Activated CD8-positive, alpha-beta T cell treated with anti-CD3 and anti-CD28 coated beads for 36 hours (primary cell): ENCODE measurements at regions not wholly inside any gene's neighbourhood (a gene's known extent, or its start where the extent isn't known, plus 50 kb on each side); places are given as distances from the start of the nearest gene placed in this dataset.

Experiments used
- ATAC-seq: fragments of 200-7000 bp; cut with Tn5 transposase; one replicate; pipeline ENCODE4 v1.10.0; 2021; ENCODE audit warnings: mild to moderate bottlenecking, moderate library complexity
- CTCF ChIA-PET: fragments of 350-600 bp; sonication (Branson Sonifier 250); formaldehyde crosslinking; loops from one replicate; lab custom pipeline; 2021; ENCODE audit warnings: antibody characterized with exemption; lab: Charles Lee
- POLR2A ChIA-PET: fragments of 350-600 bp; sonication (Branson Sonifier 250); formaldehyde crosslinking; loops from one replicate; lab custom pipeline; 2021; ENCODE audit warnings: antibody characterized with exemption; lab: Charles Lee
- DNase-seq: peaks from one replicate; pipeline ENCODE4 v3.0.0-alpha.2; 2020
- H3K27ac Mint-ChIP-seq: one replicate; pipeline ENCODE4 v1.8.0; 2021; ENCODE audit warnings: mild to moderate bottlenecking, mixed read lengths
- H3K27me3 Mint-ChIP-seq: one replicate; pipeline ENCODE4 v1.8.0; 2021; ENCODE audit warnings: mixed read lengths
- H3K36me3 Mint-ChIP-seq: one replicate; pipeline ENCODE4 v1.8.0; 2021; ENCODE audit warnings: low read depth, mixed read lengths
- H3K4me1 Mint-ChIP-seq: one replicate; pipeline ENCODE4 v1.8.0; 2021; ENCODE audit warnings: low read depth, mixed read lengths
- H3K4me3 Mint-ChIP-seq: one replicate; pipeline ENCODE4 v1.8.0; 2021; ENCODE audit warnings: mild to moderate bottlenecking, moderate library complexity, mixed read lengths
- H3K9me3 Mint-ChIP-seq: one replicate; pipeline ENCODE4 v1.8.0; 2021; ENCODE audit warnings: mixed read lengths
- CTCF ChIP-seq: fragments of 200-600 bp; IDR thresholded peaks from one replicate; pipeline ENCODE4 v1.8.0; 2022; ENCODE audit warnings: antibody characterized with exemption, mild to moderate bottlenecking
- intact Hi-C: fragments of 100-400 bp; cut with micrococcal nuclease; formaldehyde crosslinking; loops from one replicate; pipeline ENCODE4 v1.10.0; 2022

DNA sequence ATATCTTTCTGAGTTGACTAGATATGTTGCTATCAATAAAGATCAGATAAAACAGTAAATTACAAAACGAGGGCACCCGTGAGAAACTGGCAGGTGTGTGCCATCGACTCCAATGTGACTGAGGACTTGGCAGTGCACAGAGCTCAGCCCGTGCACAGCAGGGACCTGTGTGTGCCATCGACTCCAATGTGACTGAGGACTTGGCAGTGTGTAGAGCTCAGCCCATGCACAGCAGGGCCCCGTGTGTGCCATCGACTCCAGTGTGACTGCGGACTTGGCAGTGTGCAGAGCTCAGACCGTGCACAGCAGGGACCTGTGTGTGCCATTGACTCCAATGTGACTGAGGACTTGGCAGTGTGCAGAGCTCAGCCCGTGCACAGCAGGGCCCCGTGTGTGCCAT lies 347.2 kb upstream of the B3GAT1 start:
- Mint-ChIP-seq H3K4me1 (no peaks in the 10 kb centered on the region), H3K4me3 (no peak overlapping the region), H3K36me3 (no peaks in the 10 kb centered on the region), H3K27ac (no peak overlapping the region), H3K27me3 (peaks cover 6% of the 10 kb centered on the region), H3K9me3 (no peaks in the 10 kb centered on the region)
- no peak for DNase-seq
- no peak for ATAC-seq
- intact Hi-C loops: no loop called here
- POLR2A ChIA-PET: no interaction called here
- CTCF ChIA-PET: no interaction called here
- no peak for TF ChIP-seq CTCF

DNA sequence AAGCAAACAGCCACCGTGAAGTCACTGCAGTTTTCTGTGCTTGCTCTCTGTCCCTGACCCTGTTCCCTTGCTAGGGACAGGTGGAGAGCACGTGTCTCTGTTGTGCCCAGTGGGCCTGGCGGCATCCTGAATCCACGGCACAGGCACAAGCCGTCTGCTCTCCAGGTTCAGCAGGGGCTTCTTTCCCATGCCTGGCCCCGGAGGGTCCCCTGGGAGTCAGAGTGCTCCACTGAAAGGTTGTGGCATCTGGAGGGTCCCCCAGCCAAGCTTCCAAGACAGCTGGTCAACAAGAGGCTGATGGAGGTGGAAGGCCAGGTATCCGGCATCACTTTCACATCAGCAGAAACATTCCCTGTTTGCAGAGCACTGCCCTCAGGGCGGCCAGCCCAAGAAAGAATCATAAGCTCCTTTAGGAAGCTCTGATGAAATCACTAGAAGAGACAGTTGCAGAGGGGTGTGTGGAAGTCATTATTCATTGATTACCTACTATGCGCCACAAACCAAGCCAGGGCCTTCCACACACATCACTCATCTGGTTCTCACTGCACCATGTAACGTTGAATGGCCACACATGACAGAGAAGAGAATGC lies 346.4 kb upstream of the B3GAT1 start:
- TF ChIP-seq CTCF: no peak
- Mint-ChIP-seq H3K36me3 (no peaks in the 10 kb centered on the region), H3K9me3 (no peaks in the 10 kb centered on the region), H3K4me1 (no peaks in the 10 kb centered on the region), H3K4me3 (no peak overlapping the region), H3K27ac (no peak overlapping the region), H3K27me3 (peaks cover 3% of the 10 kb centered on the region)
- CTCF ChIA-PET: no interaction called here
- ATAC-seq (no peak), DNase-seq (no peak)
- POLR2A ChIA-PET: no interaction called here
- intact Hi-C loops: no loop called here

DNA sequence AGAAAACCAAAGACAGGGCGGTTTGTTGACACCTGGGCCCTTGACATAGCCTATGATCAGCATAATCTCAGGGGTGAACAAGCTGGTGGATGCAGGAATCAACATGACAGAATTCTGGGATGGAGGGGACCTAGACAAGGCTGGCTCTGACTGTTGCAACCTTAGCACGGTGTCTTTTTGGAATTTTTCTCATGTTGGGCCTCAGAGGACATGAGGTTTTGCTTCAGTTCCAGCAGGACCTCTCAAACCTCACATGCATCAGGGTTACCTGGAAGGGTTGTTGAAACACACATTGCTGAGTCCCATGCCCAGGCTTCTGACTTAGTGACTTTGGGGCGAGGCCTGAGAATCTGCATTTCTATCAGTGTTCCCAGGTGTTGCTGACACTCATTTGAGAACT lies 345.6 kb upstream of the B3GAT1 start:
- no peak for DNase-seq
- H3K36me3 Mint-ChIP-seq: no peaks in the 10 kb centered on the region
- no peaks in the 10 kb centered on the region for H3K27me3 Mint-ChIP-seq
- ChIA-PET POLR2A (no interaction called here), CTCF (no interaction called here)
- no peak for TF ChIP-seq CTCF
- H3K27ac Mint-ChIP-seq: no peak overlapping the region
- no peaks in the 10 kb centered on the region for H3K4me1 Mint-ChIP-seq
- no peak for ATAC-seq
- H3K4me3 Mint-ChIP-seq: no peak overlapping the region
- H3K9me3 Mint-ChIP-seq: no peaks in the 10 kb centered on the region
- intact Hi-C loops: no loop called here

DNA sequence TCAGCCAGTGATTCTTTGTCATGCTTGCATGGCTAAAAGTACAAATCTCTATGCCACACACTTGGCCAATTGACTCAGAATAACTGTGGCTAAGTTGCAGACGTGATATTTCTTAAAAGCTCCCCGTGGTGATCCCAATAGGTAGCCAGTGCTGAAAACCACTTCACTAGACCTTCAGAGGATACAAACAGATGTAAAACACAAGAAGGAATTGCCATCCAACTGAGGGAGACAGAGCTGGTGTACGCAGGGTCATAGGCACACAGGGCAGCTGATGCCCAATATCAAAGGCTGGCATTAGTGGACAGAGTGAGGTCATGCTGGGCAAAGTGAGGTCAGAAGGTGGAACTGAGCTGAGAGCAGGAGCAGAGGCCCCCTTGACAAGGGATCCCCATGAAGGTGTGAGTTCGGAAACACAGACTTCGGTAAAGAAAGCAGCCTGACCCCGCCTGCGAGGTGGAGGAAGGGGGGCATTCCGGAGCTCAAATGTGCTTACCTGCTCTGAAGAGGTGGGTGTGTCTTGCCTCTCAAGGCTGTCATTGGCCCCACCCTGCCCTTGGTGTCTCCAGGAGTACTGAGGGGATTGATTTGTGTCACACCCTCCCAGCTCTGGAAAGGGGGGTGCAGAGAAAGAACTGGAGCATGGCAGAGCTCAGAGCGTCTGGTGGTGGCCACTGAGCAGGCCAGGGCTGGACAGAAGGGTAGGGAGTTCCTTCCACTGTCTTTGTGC lies 344.9 kb upstream of the B3GAT1 start:
- intact Hi-C loops: no loop called here
- Mint-ChIP-seq H3K9me3 (no peaks in the 10 kb centered on the region), H3K4me1 (no peaks in the 10 kb centered on the region), H3K36me3 (no peaks in the 10 kb centered on the region), H3K27ac (no peak overlapping the region), H3K4me3 (no peak overlapping the region), H3K27me3 (no peaks in the 10 kb centered on the region)
- ATAC-seq: no peak
- POLR2A ChIA-PET: no interaction called here
- CTCF ChIA-PET: no interaction called here
- DNase-seq: no peak
- no peak for TF ChIP-seq CTCF

DNA sequence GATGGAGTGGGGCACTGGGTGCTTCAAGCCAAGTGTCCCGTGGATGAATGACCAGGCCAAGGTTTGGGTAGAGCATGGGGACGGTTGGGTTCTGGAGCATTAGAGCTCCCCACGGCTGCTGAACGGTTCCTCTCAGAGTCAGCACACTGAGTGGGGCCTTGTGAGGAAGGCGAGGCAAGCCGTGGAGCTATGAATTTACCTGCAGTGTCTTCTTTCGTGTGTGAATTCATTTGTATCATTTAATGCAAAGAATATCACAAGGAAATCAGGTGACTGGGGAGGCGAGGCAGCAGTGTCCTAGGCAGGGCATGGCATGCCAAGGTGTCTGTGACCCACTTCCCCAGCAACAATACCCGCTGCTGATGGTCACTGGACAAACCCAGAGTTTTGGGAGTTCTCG lies 343.5 kb upstream of the B3GAT1 start:
- ChIA-PET CTCF (no interaction called here), POLR2A (no interaction called here)
- no peak for ATAC-seq
- H3K36me3 Mint-ChIP-seq: no peaks in the 10 kb centered on the region
- no peaks in the 10 kb centered on the region for H3K4me1 Mint-ChIP-seq
- intact Hi-C loops: no loop called here
- no peak overlapping the region for H3K4me3 Mint-ChIP-seq
- no peak overlapping the region for H3K27ac Mint-ChIP-seq
- DNase-seq: no peak
- TF ChIP-seq CTCF: no peak
- H3K27me3 Mint-ChIP-seq: no peaks in the 10 kb centered on the region
- no peaks in the 10 kb centered on the region for H3K9me3 Mint-ChIP-seq
